ENCODE measurements at regions not wholly inside any gene's neighbourhood (a gene's known extent, or its start where the extent isn't known, plus 50 kb on each side); places are given as distances from the start of the nearest gene placed in this dataset.

DNA sequence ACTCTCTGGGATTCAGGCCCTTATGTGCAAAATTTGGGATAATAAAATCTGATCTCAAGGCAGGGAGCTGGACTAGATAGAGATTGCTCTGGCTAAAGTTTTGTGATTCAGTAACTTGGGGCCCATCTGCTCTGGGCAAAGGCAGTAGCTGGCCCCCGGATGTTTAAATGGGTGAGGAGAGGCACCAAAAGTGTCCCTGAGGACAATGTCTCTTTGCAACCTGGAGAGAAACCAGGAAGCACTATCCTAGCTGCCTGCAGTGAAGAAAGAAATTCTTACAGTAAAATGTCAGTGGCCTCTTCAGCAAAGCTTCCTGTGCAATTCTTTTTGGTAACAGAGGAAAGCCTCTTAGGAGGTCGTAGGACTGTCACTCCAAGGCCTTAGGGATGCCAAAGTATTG, 54.6 kb upstream of the BARX2 start:
- TF ChIP-seq, protein P1, sequence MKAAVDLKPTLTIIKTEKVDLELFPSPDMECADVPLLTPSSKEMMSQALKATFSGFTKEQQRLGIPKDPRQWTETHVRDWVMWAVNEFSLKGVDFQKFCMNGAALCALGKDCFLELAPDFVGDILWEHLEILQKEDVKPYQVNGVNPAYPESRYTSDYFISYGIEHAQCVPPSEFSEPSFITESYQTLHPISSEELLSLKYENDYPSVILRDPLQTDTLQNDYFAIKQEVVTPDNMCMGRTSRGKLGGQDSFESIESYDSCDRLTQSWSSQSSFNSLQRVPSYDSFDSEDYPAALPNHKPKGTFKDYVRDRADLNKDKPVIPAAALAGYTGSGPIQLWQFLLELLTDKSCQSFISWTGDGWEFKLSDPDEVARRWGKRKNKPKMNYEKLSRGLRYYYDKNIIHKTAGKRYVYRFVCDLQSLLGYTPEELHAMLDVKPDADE (IDR thresholded peaks at IDR 0.05): no peak
- TF ChIP-seq, protein P2, sequence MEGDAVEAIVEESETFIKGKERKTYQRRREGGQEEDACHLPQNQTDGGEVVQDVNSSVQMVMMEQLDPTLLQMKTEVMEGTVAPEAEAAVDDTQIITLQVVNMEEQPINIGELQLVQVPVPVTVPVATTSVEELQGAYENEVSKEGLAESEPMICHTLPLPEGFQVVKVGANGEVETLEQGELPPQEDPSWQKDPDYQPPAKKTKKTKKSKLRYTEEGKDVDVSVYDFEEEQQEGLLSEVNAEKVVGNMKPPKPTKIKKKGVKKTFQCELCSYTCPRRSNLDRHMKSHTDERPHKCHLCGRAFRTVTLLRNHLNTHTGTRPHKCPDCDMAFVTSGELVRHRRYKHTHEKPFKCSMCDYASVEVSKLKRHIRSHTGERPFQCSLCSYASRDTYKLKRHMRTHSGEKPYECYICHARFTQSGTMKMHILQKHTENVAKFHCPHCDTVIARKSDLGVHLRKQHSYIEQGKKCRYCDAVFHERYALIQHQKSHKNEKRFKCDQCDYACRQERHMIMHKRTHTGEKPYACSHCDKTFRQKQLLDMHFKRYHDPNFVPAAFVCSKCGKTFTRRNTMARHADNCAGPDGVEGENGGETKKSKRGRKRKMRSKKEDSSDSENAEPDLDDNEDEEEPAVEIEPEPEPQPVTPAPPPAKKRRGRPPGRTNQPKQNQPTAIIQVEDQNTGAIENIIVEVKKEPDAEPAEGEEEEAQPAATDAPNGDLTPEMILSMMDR (conservative IDR thresholded peaks at IDR 0.05; ENCODE audit: low read depth in 2 of 2): no peak

All from GM23338 (cell line).